GM23338 (cell line): ENCODE measurements at regions not wholly inside any gene's neighbourhood (a gene's known extent, or its start where the extent isn't known, plus 50 kb on each side); places are given as distances from the start of the nearest gene placed in this dataset.

Experiments used
- ATAC-seq: fragments of 200-7000 bp; cut with Tn5 transposase; 3 replicates; pipeline ENCODE4 v1.9.1; 2020
- DNase-seq: peaks from one replicate; pipeline ENCODE4 v3.0.0-alpha.2; 2015; ENCODE audit warnings: low spot score
- H2AFZ ChIP-seq: fragments of 200-600 bp; sonication (generic); 2 replicates; pipeline ENCODE4 v1.8.0; 2016; ENCODE audit warnings: antibody characterized with exemption, mild to moderate bottlenecking, moderate library complexity
- H3F3A ChIP-seq: fragments of 200-600 bp; sonication (generic); replicated peaks from 2 replicates; pipeline ENCODE4 v1.8.0; 2017; ENCODE audit warnings: antibody characterized with exemption, mixed run types, low read depth
- H3K27ac ChIP-seq: fragments of 200-600 bp; sonication (generic); 2 replicates; pipeline ENCODE4 v1.6.1; 2016; ENCODE audit warnings: low read depth
- H3K27me3 ChIP-seq: fragments of 200-600 bp; sonication (generic); 2 replicates; pipeline ENCODE4 v1.8.0; 2016; ENCODE audit warnings: mild to moderate bottlenecking, mixed run types, moderate library complexity; ENCODE audit not compliant: insufficient read depth
- H3K36me3 ChIP-seq: fragments of 200-600 bp; sonication (generic); 2 replicates; pipeline ENCODE4 v1.8.0; 2016; ENCODE audit warnings: mild to moderate bottlenecking; ENCODE audit not compliant: insufficient read depth
- H3K4me1 ChIP-seq: fragments of 200-600 bp; sonication (generic); 2 replicates; pipeline ENCODE4 v1.8.0; 2016; ENCODE audit warnings: mild to moderate bottlenecking, moderate library complexity; ENCODE audit not compliant: insufficient read depth
- H3K4me2 ChIP-seq: fragments of 200-600 bp; sonication (generic); 2 replicates; pipeline ENCODE4 v1.7.1; 2017; ENCODE audit warnings: mixed run types
- H3K4me3 ChIP-seq: fragments of 200-600 bp; sonication (generic); 2 replicates; pipeline ENCODE4 v1.6.1; 2016; ENCODE audit warnings: mixed run types
- H3K79me2 ChIP-seq: fragments of 200-600 bp; sonication (generic); replicated peaks from 2 replicates; pipeline ENCODE4 v1.8.0; 2017; ENCODE audit warnings: mild to moderate bottlenecking; ENCODE audit not compliant: insufficient read depth
- H3K9me2 ChIP-seq: fragments of 200-600 bp; sonication (generic); 2 replicates; pipeline ENCODE4 v1.8.0; 2017; ENCODE audit not compliant: insufficient read depth
- H4K20me1 ChIP-seq: fragments of 200-600 bp; sonication (generic); replicated peaks from 2 replicates; pipeline ENCODE4 v1.8.0; 2017; ENCODE audit warnings: mild to moderate bottlenecking; ENCODE audit not compliant: insufficient read depth
- H3K27ac Mint-ChIP-seq: 2 replicates; pipeline ENCODE4 v1.8.0; 2020; ENCODE audit warnings: inconsistent platforms, mild to moderate bottlenecking, moderate library complexity, mixed read lengths
- H3K27me3 Mint-ChIP-seq: 3 replicates; pipeline ENCODE4 v1.8.0; 2022; ENCODE audit warnings: low read depth, mild to moderate bottlenecking, moderate library complexity, mixed read lengths, inconsistent platforms; ENCODE audit not compliant: insufficient read depth, poor library complexity
- H3K36me3 Mint-ChIP-seq: 3 replicates; pipeline ENCODE4 v1.8.0; 2021; ENCODE audit warnings: low read depth, mild to moderate bottlenecking, inconsistent platforms, moderate library complexity, mixed read lengths
- H3K4me1 Mint-ChIP-seq: 3 replicates; pipeline ENCODE4 v1.8.0; 2020; ENCODE audit warnings: mild to moderate bottlenecking, inconsistent platforms, mixed read lengths
- H3K4me3 Mint-ChIP-seq: 3 replicates; pipeline ENCODE4 v1.8.0; 2021; ENCODE audit warnings: moderate library complexity, mild to moderate bottlenecking, inconsistent platforms, mixed read lengths
- H3K9me3 Mint-ChIP-seq: 3 replicates; pipeline ENCODE4 v1.8.0; 2020; ENCODE audit warnings: moderate library complexity, mild to moderate bottlenecking, inconsistent platforms, mixed read lengths
- CREB1 ChIP-seq: fragments of 250-450 bp; sonication (Bioruptor Pico); IDR thresholded peaks from 2 replicates; pipeline ENCODE4 v1.5.0; 2020; ENCODE audit warnings: low read depth, mild to moderate bottlenecking, moderate library complexity
- EZH2 ChIP-seq: fragments of 200-600 bp; sonication (generic); IDR thresholded peaks from one replicate; pipeline ENCODE4 v1.8.0; 2017; ENCODE audit warnings: antibody characterized with exemption, mild to moderate bottlenecking, low read depth; ENCODE audit not compliant: unreplicated experiment
- EZH2phosphoT487 ChIP-seq: fragments of 200-600 bp; sonication (generic); IDR thresholded peaks from one replicate; pipeline ENCODE4 v1.8.1; 2018; ENCODE audit warnings: antibody characterized with exemption; ENCODE audit not compliant: unreplicated experiment
- JUNB ChIP-seq: IDR thresholded peaks from one replicate; pipeline ENCODE4 v1.6.1; 2016; ENCODE audit warnings: antibody characterized with exemption; ENCODE audit not compliant: unreplicated experiment
- NANOG ChIP-seq: IDR thresholded peaks from 2 replicates; pipeline ENCODE4 v1.6.1; 2016; ENCODE audit warnings: antibody characterized with exemption, borderline replicate concordance
- POLR2AphosphoS5 ChIP-seq: IDR thresholded peaks from 2 replicates; pipeline ENCODE4 v1.6.1; 2016; ENCODE audit warnings: antibody characterized with exemption, low read depth
- STAT1 ChIP-seq: IDR thresholded peaks from one replicate; pipeline ENCODE4 v1.6.1; 2016; ENCODE audit warnings: antibody characterized with exemption; ENCODE audit not compliant: unreplicated experiment
- ZNF114 ChIP-seq: fragments of 250-450 bp; sonication (Bioruptor Pico); IDR thresholded peaks from 2 replicates; pipeline ENCODE4 v1.5.0; 2020; ENCODE audit warnings: mild to moderate bottlenecking, moderate library complexity
- ZNF331 ChIP-seq: fragments of 250-450 bp; sonication (Bioruptor Pico); IDR thresholded peaks from 2 replicates; pipeline ENCODE4 v1.5.0; 2020; ENCODE audit warnings: low read depth, mild to moderate bottlenecking, moderate library complexity
- TF ChIP-seq, protein P1 (sequence below), 2 experiments: fragments of 200-600 bp in 1 of 2; sonication (generic) in 1 of 2; conservative IDR thresholded peaks; 2 replicates each; pipeline versions ENCODE4 v1.5.1 to v1.6.1; 2016 to 2017; ENCODE audit warnings: antibody characterized with exemption in 2 of 2, low read depth in 2 of 2, mild to moderate bottlenecking in 2 of 2, moderate library complexity in 1 of 2
- TF ChIP-seq, protein P2 (sequence below): IDR thresholded peaks from 2 replicates; pipeline ENCODE4 v1.6.1; 2016; ENCODE audit warnings: antibody characterized with exemption
- TF ChIP-seq, protein P3 (sequence below): fragments of 250-450 bp; sonication (Bioruptor Pico); IDR thresholded peaks from 2 replicates; pipeline ENCODE4 v1.5.0; 2020; ENCODE audit warnings: mild to moderate bottlenecking, moderate library complexity

DNA sequence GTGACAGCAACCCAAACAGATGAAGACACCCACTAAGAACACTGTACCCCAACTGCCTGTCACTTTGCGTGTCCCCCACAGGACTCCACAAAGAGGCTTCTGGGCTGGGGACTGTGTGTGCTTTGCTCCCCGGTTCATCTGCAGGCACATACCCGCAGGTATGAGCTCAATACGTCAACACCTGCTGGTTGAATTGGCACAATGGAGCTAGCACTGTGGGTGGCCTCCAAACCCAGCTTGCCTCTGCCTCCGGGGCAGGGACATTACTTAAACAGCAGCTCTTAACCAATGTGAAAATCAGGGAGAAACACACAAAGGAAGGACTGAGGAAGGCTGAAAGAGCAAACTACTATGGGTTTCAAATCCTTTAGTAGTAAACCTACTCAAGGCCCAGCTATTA, 140.2 kb upstream of the TIAM1 start (continued):
- TF ChIP-seq JUNB: no peak
- no peak for TF ChIP-seq EZH2phosphoT487
- TF ChIP-seq, protein P1, sequence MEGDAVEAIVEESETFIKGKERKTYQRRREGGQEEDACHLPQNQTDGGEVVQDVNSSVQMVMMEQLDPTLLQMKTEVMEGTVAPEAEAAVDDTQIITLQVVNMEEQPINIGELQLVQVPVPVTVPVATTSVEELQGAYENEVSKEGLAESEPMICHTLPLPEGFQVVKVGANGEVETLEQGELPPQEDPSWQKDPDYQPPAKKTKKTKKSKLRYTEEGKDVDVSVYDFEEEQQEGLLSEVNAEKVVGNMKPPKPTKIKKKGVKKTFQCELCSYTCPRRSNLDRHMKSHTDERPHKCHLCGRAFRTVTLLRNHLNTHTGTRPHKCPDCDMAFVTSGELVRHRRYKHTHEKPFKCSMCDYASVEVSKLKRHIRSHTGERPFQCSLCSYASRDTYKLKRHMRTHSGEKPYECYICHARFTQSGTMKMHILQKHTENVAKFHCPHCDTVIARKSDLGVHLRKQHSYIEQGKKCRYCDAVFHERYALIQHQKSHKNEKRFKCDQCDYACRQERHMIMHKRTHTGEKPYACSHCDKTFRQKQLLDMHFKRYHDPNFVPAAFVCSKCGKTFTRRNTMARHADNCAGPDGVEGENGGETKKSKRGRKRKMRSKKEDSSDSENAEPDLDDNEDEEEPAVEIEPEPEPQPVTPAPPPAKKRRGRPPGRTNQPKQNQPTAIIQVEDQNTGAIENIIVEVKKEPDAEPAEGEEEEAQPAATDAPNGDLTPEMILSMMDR (conservative IDR thresholded peaks at IDR 0.05; ENCODE audit: low read depth in 2 of 2): no peak
- TF ChIP-seq POLR2AphosphoS5: no peak
- TF ChIP-seq CREB1 (CRISPR knock-in tag): no peak
- no peak for TF ChIP-seq ZNF331 (CRISPR knock-in tag)
- TF ChIP-seq, protein P2, sequence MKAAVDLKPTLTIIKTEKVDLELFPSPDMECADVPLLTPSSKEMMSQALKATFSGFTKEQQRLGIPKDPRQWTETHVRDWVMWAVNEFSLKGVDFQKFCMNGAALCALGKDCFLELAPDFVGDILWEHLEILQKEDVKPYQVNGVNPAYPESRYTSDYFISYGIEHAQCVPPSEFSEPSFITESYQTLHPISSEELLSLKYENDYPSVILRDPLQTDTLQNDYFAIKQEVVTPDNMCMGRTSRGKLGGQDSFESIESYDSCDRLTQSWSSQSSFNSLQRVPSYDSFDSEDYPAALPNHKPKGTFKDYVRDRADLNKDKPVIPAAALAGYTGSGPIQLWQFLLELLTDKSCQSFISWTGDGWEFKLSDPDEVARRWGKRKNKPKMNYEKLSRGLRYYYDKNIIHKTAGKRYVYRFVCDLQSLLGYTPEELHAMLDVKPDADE: no peak
- TF ChIP-seq ZNF114 (CRISPR knock-in tag): no peak

DNA sequence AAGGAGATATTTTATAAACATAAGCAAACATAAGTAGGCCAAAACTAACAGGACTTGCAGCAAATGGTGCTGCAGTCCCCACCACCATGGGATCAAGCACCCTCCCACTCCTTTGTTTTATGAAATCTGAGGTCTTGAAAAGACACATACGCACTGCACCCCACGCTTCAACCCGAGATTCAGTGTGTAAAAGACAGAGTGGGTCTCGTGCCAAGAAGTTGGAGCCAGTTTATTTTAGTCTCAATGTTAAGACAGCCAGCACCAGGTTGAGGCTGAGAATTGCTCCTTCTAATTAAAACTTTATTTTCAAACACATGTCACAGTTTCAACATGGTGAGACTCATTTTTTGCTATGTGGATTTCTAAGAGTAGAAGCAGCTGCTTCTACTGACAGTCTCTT, 139.1 kb upstream of the TIAM1 start:
- Histone ChIP-seq H3K4me2 (no peak overlapping the region), H3F3A (no peaks in the 10 kb centered on the region), H3K36me3 (no peaks in the 10 kb centered on the region), H3K9me2 (no peaks in the 10 kb centered on the region), H3K4me1 (no peaks in the 10 kb centered on the region), H3K79me2 (peaks cover 21% of the 10 kb centered on the region), H4K20me1 (no peaks in the 10 kb centered on the region), H3K4me3 (no peak overlapping the region), H3K27ac (no peak overlapping the region), H2AFZ (no peak overlapping the region), H3K27me3 (no peaks in the 10 kb centered on the region)
- Mint-ChIP-seq H3K4me1 (peaks cover 6% of the 10 kb centered on the region), H3K4me3 (no peak overlapping the region), H3K36me3 (peaks cover 45% of the 10 kb centered on the region), H3K27me3 (peaks cover 9% of the 10 kb centered on the region), H3K27ac (no peak overlapping the region), H3K9me3 (peaks cover 41% of the 10 kb centered on the region)
- no peak for DNase-seq
- no peak for ATAC-seq
- TF ChIP-seq STAT1 (no peak), CREB1 (CRISPR knock-in tag) (no peak), ZNF114 (CRISPR knock-in tag) (no peak), JUNB (no peak), EZH2phosphoT487 (no peak), NANOG (no peak), EZH2 (no peak), ZNF331 (CRISPR knock-in tag) (no peak)
- TF ChIP-seq, protein P1 (conservative IDR thresholded peaks at IDR 0.05; ENCODE audit: low read depth in 2 of 2): no peak
- TF ChIP-seq, protein P3, sequence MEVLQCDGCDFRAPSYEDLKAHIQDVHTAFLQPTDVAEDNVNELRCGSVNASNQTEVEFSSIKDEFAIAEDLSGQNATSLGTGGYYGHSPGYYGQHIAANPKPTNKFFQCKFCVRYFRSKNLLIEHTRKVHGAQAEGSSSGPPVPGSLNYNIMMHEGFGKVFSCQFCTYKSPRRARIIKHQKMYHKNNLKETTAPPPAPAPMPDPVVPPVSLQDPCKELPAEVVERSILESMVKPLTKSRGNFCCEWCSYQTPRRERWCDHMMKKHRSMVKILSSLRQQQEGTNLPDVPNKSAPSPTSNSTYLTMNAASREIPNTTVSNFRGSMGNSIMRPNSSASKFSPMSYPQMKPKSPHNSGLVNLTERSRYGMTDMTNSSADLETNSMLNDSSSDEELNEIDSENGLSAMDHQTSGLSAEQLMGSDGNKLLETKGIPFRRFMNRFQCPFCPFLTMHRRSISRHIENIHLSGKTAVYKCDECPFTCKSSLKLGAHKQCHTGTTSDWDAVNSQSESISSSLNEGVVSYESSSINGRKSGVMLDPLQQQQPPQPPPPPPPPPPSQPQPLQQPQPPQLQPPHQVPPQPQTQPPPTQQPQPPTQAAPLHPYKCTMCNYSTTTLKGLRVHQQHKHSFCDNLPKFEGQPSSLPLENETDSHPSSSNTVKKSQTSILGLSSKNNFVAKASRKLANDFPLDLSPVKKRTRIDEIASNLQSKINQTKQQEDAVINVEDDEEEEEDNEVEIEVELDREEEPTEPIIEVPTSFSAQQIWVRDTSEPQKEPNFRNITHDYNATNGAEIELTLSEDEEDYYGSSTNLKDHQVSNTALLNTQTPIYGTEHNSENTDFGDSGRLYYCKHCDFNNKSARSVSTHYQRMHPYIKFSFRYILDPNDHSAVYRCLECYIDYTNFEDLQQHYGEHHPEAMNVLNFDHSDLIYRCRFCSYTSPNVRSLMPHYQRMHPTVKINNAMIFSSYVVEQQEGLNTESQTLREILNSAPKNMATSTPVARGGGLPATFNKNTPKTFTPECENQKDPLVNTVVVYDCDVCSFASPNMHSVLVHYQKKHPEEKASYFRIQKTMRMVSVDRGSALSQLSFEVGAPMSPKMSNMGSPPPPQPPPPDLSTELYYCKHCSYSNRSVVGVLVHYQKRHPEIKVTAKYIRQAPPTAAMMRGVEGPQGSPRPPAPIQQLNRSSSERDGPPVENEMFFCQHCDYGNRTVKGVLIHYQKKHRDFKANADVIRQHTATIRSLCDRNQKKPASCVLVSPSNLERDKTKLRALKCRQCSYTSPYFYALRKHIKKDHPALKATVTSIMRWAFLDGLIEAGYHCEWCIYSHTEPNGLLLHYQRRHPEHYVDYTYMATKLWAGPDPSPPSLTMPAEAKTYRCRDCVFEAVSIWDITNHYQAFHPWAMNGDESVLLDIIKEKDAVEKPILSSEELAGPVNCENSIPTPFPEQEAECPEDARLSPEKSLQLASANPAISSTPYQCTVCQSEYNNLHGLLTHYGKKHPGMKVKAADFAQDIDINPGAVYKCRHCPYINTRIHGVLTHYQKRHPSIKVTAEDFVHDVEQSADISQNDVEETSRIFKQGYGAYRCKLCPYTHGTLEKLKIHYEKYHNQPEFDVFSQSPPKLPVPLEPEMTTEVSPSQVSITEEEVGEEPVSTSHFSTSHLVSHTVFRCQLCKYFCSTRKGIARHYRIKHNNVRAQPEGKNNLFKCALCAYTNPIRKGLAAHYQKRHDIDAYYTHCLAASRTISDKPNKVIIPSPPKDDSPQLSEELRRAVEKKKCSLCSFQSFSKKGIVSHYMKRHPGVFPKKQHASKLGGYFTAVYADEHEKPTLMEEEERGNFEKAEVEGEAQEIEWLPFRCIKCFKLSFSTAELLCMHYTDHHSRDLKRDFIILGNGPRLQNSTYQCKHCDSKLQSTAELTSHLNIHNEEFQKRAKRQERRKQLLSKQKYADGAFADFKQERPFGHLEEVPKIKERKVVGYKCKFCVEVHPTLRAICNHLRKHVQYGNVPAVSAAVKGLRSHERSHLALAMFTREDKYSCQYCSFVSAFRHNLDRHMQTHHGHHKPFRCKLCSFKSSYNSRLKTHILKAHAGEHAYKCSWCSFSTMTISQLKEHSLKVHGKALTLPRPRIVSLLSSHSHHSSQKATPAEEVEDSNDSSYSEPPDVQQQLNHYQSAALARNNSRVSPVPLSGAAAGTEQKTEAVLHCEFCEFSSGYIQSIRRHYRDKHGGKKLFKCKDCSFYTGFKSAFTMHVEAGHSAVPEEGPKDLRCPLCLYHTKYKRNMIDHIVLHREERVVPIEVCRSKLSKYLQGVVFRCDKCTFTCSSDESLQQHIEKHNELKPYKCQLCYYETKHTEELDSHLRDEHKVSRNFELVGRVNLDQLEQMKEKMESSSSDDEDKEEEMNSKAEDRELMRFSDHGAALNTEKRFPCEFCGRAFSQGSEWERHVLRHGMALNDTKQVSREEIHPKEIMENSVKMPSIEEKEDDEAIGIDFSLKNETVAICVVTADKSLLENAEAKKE (CRISPR knock-in tag): no peak
- TF ChIP-seq, protein P2: no peak
